Transverse colon (tissue), 4 donors: ENCODE measurements at regions not wholly inside any gene's neighbourhood (a gene's known extent, or its start where the extent isn't known, plus 50 kb on each side); places are given as distances from the start of the nearest gene placed in this dataset.

Experiments
- DNase-seq: peaks from one replicate; pipeline ENCODE4 v3.0.0-alpha.2; 2019
- H3K27ac ChIP-seq, 4 donors: fragments of 200-600 bp; sonication (generic); 2 replicates each; pipeline ENCODE4 v1.5.1; 2016 to 2018; ENCODE audit warnings: inconsistent platforms in 4 of 4
- H3K27me3 ChIP-seq: fragments of 200-600 bp; sonication (generic); 2 replicates; pipeline ENCODE4 v1.5.1; 2017; ENCODE audit warnings: inconsistent platforms
- H3K36me3 ChIP-seq, 4 donors: fragments of 200-600 bp; sonication (generic); 2 replicates each; pipeline ENCODE4 v1.5.1; 2017 to 2019; ENCODE audit warnings: inconsistent platforms in 4 of 4
- H3K4me1 ChIP-seq, 4 donors: fragments of 200-600 bp; sonication (generic); 2 replicates each; pipeline ENCODE4 v1.5.1; 2017 to 2020; ENCODE audit warnings: inconsistent platforms in 4 of 4
- H3K4me3 ChIP-seq, 4 donors: fragments of 200-600 bp; sonication (generic); 1 replicate in 1 of 4; 2 replicates in 3 of 4; pipeline versions ENCODE4 v1.5.1 to v1.6.1; 2017 to 2019; ENCODE audit warnings: inconsistent platforms in 4 of 4
- H3K9me3 ChIP-seq, 2 donors: fragments of 200-600 bp; sonication (generic); 2 replicates each; pipeline ENCODE4 v1.5.1; 2017 to 2019; ENCODE audit warnings: inconsistent platforms in 2 of 2
- CTCF ChIP-seq, 5 experiments: fragments of 200-600 bp in 3 of 5; fragments of 450-650 bp in 2 of 5; sonication (generic) in 3 of 5; IDR thresholded peaks; 1 replicate in 2 of 5; 2 replicates in 3 of 5; pipeline ENCODE4 v1.5.1; 2016 to 2017; ENCODE audit warnings: antibody characterized with exemption in 5 of 5, inconsistent platforms in 3 of 5, mild to moderate bottlenecking in 2 of 5, moderate library complexity in 1 of 5
- EP300 ChIP-seq: sonication (generic); formaldehyde crosslinking; IDR thresholded peaks from one replicate; pipeline ENCODE4 v1.6.1; 2017; ENCODE audit warnings: antibody characterized with exemption, low read depth
- POLR2A ChIP-seq: fragments of 450-650 bp; IDR thresholded peaks from one replicate; pipeline ENCODE4 v1.6.1; 2016; ENCODE audit warnings: antibody characterized with exemption, mild to moderate bottlenecking, moderate library complexity
- POLR2AphosphoS5 ChIP-seq, 3 donors: sonication (generic); formaldehyde crosslinking; IDR thresholded peaks; one replicate each; pipeline ENCODE4 v1.6.1; 2016; ENCODE audit warnings: antibody characterized with exemption in 3 of 3
- WGBS, 2 donors: methylation state at CpG; one replicate each; pipeline ENCODE4 v1.1.5; 2018; ENCODE audit warnings: low coverage in 1 of 2; 5-methylcytosine and 5-hydroxymethylcytosine counted together
- in situ Hi-C, 4 donors: fragments of 200-750 bp; cut with MboI; loops; one replicate each; pipeline versions ENCODE4 v1.15.0 to v1.15.1; 2017; ENCODE audit warnings: low sequenced_read_pairs in 3 of 4, low pct_ligation_motif_present in 1 of 4, low pct_unique_long_range_greater_than_20kb in 1 of 4
- intact Hi-C: fragments of 100-400 bp; cut with DNase I; formaldehyde crosslinking; loops from one replicate; pipeline ENCODE4 v1.15.1; 2023; ENCODE audit warnings: low total_unique reads

DNA sequence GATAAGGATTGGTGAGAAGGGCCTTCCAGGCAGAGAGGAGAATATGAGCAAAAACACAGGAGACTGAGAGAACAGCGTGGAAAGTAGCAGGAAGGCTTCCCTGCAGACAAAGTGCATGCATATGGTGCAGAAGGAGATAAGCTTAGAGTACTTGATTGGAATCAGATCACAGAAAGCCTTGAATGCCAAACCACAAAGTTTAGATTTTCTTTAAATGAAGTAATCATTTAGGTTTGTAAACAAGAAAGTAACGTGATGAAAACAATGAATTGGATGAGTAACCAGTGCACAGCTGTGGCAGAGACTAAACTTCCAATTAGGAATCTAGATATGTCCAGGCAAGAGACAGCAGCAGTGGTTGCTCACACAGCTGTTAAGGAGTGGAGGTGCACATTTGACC, 83.8 kb upstream of the C1QTNF7 start:
- no peaks in the 10 kb centered on the region for H3K27me3 ChIP-seq
- DNase-seq: no peak
- in situ Hi-C loops: no loop called here
- WGBS, 2 donors: 33 to 43% methylated on average over 2 of the region's 2 CpGs
- H3K4me1 ChIP-seq: peaks cover 0 to 4% (median 0%) of the 10 kb centered on the region in 4 donors
- no peaks in the 10 kb centered on the region for H3K9me3 ChIP-seq
- intact Hi-C loops: no loop called here
- no peaks in the 10 kb centered on the region for H3K36me3 ChIP-seq
- no peak overlapping the region for H3K4me3 ChIP-seq
- H3K27ac ChIP-seq: peak overlapping the region in 3 of 4 donors; percentile 2 to 18 (median 15)
- TF ChIP-seq POLR2AphosphoS5 (IDR thresholded peaks at IDR 0.05) (peak in 2 of 3 donors; percentile 13 to 16), POLR2A (no peak)

GRCh38 chr4:15345134-15345533, 82.7 kb upstream of the C1QTNF7 start:
- 33 to 67% methylated on average over 1 to 3 of the region's 3 CpGs for WGBS, 2 donors
- Histone ChIP-seq H3K27me3 (no peaks in the 10 kb centered on the region), H3K4me3 (no peak overlapping the region), H3K36me3 (no peaks in the 10 kb centered on the region), H3K27ac (peak overlapping the region in 1 of 4 donors; percentile 5), H3K4me1 (peaks cover 0 to 4% (median 0%) of the 10 kb centered on the region in 4 donors), H3K9me3 (no peaks in the 10 kb centered on the region)
- TF ChIP-seq CTCF (IDR thresholded peaks at IDR 0.05) (no peak), POLR2A (no peak), EP300 (no peak), POLR2AphosphoS5 (IDR thresholded peaks at IDR 0.05) (no peak)
- intact Hi-C loops (no loop called here), in situ Hi-C loops (no loop called here)
- no peak for DNase-seq

- WGBS, 2 donors: 27 to 38% methylated on average over 1 of the region's 1 CpG
- in situ Hi-C loops (no loop called here), intact Hi-C loops (no loop called here)
- H3K36me3 ChIP-seq: no peaks in the 10 kb centered on the region
- peaks cover 0 to 4% (median 0%) of the 10 kb centered on the region in 4 donors for H3K4me1 ChIP-seq
- DNase-seq: no peak
- no peak overlapping the region for H3K4me3 ChIP-seq
- no peak for TF ChIP-seq EP300
- no peak for TF ChIP-seq POLR2AphosphoS5 (IDR thresholded peaks at IDR 0.05)
- TF ChIP-seq CTCF (IDR thresholded peaks at IDR 0.05): no peak
- TF ChIP-seq POLR2A: no peak
- H3K9me3 ChIP-seq: no peaks in the 10 kb centered on the region
- H3K27me3 ChIP-seq: no peaks in the 10 kb centered on the region
- H3K27ac ChIP-seq: no peak overlapping the region
Observed at GRCh38 chr4:15348236-15348635, 79.6 kb upstream of the C1QTNF7 start.

DNA sequence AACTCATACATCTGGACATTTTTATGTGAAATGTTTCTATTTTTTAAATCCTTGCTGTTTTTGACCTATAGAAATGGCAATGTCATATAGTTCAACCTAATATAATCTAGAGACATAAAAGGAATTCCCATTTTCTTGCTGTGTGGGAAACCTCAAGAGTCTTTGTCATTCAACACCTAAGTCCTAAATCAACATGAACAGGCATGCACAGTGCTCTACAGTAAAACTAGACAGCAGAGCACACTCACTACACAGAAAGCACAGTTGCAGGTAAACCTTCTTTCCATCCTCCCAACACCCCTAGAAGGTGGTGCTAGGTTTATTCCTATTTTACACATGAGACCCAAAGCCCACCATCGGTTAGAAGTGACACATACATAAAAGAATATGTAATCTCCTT, 79.1 kb upstream of the C1QTNF7 start:
- H3K27ac ChIP-seq: peak overlapping the region in 1 of 4 donors; percentile 4
- DNase-seq: no peak
- 79% methylated on average over 1 of the region's 1 CpG; no CpG with 5 or more reads in 1 of the 2 donors for WGBS, 2 donors
- no peaks in the 10 kb centered on the region for H3K36me3 ChIP-seq
- H3K4me3 ChIP-seq: no peak overlapping the region
- no peak for TF ChIP-seq EP300
- TF ChIP-seq POLR2A: no peak
- TF ChIP-seq CTCF (IDR thresholded peaks at IDR 0.05): no peak
- peaks cover 0 to 4% (median 0%) of the 10 kb centered on the region in 4 donors for H3K4me1 ChIP-seq
- in situ Hi-C loops (no loop called here), intact Hi-C loops (no loop called here)
- no peaks in the 10 kb centered on the region for H3K27me3 ChIP-seq
- no peaks in the 10 kb centered on the region for H3K9me3 ChIP-seq

DNA sequence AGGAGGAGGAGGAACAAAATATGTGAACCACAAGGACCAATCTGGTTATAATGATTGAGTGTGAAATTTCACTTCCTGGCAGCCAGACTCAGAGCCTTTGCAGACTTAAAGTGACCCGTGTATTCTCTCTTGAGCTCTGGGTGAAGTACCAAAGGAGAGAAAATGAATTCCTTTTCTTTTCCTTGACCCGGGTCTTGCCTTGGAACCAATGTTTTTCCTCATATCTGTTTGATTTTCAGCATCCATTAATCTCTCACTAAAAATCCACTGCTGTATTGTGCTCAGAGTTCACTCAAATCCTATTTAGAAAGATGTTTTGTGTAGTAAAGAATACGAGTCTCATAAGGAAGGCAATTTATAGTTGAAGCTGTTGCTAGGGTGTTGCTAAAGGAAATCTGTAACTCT, 78.3 kb upstream of the C1QTNF7 start:
- H3K4me1 ChIP-seq: peaks cover 0 to 4% (median 0%) of the 10 kb centered on the region in 4 donors
- 28 to 33% methylated on average over 3 of the region's 3 CpGs for WGBS, 2 donors
- no peaks in the 10 kb centered on the region for H3K27me3 ChIP-seq
- no peak for DNase-seq
- H3K36me3 ChIP-seq: no peaks in the 10 kb centered on the region
- intact Hi-C loops (no loop called here), in situ Hi-C loops (no loop called here)
- H3K4me3 ChIP-seq: no peak overlapping the region
- TF ChIP-seq POLR2AphosphoS5 (IDR thresholded peaks at IDR 0.05) (no peak), EP300 (no peak), POLR2A (no peak), CTCF (IDR thresholded peaks at IDR 0.05) (no peak)
- H3K27ac ChIP-seq: peak overlapping the region in 2 of 4 donors; percentile 18 to 23
- no peaks in the 10 kb centered on the region for H3K9me3 ChIP-seq
